OCI-LY7 (cell line): ENCODE measurements at regions not wholly inside any gene's neighbourhood (a gene's known extent, or its start where the extent isn't known, plus 50 kb on each side); places are given as distances from the start of the nearest gene placed in this dataset.

Source experiments
- EZH2phosphoT487 ChIP-seq: fragments of 200-600 bp; sonication (generic); IDR thresholded peaks from 2 replicates; pipeline ENCODE4 v1.6.1; 2018; ENCODE audit warnings: low read depth, borderline replicate concordance, mild to moderate bottlenecking, mixed run types, antibody characterized with exemption, low read length, moderate library complexity, mixed read lengths
- TF ChIP-seq, protein P1 (sequence below): fragments of 200-600 bp; sonication (generic); conservative IDR thresholded peaks from 2 replicates; pipeline ENCODE4 v1.5.1; 2014; ENCODE audit warnings: mild to moderate bottlenecking, antibody characterized with exemption, low read length, moderate library complexity, mixed read lengths

DNA sequence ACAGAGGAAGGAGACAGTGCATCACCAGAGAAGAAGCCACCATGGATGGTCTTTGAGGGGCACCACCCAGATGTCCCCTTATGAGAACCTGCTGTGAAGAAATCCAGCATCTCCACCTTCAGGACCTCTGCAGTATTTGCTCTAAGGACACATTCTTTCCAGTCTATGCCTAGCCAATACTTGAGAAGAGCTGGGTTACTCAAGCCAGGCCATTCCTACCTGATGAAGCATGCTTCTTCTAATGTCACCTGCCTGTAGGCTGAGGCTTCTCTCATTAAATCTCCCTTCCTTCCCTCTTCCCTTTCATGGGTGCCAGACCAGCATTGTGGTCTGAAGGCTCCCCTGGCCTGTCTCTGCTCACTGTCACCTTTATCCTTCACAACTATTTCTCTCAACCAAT lies 654.5 kb upstream of the AUTS2 start:
- TF ChIP-seq, protein P1, sequence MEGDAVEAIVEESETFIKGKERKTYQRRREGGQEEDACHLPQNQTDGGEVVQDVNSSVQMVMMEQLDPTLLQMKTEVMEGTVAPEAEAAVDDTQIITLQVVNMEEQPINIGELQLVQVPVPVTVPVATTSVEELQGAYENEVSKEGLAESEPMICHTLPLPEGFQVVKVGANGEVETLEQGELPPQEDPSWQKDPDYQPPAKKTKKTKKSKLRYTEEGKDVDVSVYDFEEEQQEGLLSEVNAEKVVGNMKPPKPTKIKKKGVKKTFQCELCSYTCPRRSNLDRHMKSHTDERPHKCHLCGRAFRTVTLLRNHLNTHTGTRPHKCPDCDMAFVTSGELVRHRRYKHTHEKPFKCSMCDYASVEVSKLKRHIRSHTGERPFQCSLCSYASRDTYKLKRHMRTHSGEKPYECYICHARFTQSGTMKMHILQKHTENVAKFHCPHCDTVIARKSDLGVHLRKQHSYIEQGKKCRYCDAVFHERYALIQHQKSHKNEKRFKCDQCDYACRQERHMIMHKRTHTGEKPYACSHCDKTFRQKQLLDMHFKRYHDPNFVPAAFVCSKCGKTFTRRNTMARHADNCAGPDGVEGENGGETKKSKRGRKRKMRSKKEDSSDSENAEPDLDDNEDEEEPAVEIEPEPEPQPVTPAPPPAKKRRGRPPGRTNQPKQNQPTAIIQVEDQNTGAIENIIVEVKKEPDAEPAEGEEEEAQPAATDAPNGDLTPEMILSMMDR = no peak
- no peak for TF ChIP-seq EZH2phosphoT487
